ENCODE measurements at regions not wholly inside any gene's neighbourhood (a gene's known extent, or its start where the extent isn't known, plus 50 kb on each side); places are given as distances from the start of the nearest gene placed in this dataset.

DNA sequence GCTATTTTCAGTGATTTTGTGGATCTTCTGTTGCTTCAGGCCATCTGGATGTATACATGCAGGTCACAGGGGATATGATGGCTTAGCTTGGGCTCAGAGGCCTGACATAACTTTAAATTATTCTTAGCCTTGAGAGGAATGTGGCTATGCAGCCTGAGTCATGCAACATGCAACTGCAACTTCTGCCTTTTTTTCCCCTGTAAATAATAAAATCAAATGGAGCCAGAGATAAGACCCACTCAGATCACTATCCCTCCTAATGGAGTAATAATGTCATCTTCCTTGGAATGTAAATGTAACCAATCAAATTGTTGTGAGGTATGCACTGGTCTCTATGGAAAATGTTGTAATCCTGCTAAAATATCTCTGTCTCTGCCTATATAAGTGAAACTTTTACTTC, 54.9 kb downstream of the MAGEB17 start:
- no peak for ATAC-seq
- DNase-seq: no peak

- ATAC-seq: no peak
These were observed 56.1 kb downstream of the MAGEB17 start for GRCh38 chrX:16223385-16223784.

DNA sequence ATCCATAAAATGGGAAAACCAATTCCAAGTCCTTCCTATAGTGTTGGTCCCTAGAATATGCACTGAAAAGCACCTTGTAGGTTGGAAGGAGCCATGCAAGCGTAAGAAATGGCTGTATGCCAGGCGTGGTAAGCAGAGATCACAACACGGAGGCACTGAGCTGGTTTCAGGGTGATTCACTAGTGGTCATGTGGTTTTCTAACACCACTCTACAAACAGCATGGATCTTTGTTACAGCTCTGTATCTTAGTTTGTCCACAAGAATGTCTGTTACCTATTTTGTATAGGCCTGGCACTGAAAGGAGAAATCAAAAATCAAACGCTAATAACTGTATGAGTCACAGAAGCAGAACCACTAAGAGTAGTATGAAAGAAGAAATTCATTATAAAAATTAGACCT, 71.9 kb downstream of the MAGEB17 start:
- DNase-seq: peak; percentile 3
- peak; percentile 55 for ATAC-seq

More at GRCh38 chrX:16223385-16223784, 56.1 kb downstream of the MAGEB17 start:
- no peak for DNase-seq

DNA sequence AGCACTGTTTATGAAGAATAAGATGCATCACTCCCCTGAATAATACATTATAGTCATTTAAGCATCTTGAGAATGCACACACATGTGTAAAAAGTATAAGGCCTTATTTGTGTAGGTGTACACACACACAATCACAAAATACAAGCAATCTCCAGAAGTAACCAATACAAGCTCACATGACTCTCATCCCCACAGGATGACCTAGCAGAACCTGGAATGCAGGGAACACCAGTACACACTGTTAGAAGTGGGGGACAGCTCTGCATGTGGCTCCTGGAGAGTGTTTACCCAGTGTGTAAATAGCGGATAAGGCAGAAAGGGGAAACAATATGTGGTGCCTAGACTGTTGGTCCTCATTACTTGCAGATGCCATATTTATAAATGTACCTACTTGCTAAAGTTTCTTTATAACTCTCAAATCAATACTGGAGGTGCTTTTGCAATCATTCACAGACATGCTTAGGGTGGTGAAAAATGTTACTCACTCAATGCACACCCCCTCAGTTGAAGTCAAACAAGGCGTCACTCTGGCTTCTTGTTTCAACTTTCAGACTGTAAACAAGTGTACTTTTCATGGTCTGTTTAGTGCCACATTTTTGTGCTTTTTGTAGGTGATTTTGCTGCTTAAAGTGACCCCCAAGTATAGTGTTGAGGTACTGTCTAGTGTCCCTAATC, 73.1 kb downstream of the MAGEB17 start:
- DNase-seq (no peak), ATAC-seq (no peak)

- ATAC-seq: no peak
These were observed 73.7 kb downstream of the MAGEB17 start for GRCh38 chrX:16240968-16241367.

DNA sequence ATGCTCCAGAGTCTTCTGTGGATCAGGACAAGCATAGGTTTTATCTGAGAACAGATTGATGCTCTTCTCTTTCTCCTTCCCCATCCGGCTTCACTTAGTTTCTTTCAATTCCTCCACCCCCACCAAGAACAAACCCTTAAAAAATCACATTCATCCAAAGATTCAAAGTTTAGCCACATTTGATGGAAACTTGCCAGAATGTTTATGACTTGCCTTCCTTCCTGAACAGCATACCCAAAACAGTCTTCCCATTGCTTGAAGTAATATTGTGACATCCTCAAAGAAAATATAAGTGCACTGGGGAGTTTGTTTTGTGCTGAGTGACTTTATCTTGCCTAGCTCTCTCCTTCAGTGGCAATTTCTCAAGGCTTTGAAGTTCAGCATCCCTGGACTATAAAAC, 83.0 kb downstream of the MAGEB17 start:
- ATAC-seq: no peak

More at GRCh38 chrX:16240968-16241367, 73.7 kb downstream of the MAGEB17 start:
- DNase-seq: no peak

DNA sequence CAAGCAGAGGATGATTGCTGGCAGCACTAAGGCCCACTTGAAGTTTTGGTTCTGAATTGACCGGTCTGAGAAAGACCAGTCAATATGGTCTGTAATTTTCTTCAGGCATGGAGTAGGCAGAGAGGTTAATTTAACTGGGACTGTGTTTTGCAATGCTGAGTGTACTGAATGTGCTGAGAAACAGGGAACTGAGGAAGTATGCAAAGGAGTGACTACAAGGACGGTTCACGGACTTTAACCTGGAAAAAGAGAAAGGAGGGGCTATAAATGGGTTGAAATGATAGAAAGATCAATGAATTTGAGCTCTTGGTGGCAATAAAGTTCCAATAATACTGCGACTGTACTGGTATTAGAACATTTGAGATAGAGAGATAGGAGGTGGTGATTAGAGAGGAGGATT, 84.5 kb downstream of the MAGEB17 start:
- no peak for DNase-seq
- ATAC-seq: no peak

More for the DNA sequence above, 83.0 kb downstream of the MAGEB17 start:
- no peak for DNase-seq

- no peak for DNase-seq
- ATAC-seq: no peak
These were observed 91.6 kb downstream of the MAGEB17 start for GRCh38 chrX:16258882-16259281.

DNA sequence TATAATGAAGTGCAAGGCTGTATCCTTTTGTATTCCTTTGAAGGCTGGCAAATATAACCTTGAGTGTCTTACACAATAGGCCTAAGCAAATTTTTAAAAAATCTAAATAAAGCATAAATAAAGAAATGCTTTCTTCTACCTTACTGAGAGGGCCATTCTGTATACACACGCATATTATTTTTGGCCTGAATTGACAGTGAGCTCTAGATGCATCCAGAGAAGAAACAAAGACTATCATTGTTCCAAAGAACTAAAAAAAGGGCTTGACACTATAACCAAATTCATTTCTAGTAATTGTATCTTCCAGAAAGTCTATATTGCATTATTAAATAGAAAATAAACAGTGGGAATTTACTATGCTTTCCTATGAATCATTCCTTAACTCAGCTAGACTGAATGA, 100.2 kb downstream of the MAGEB17 start:
- ATAC-seq: no peak

DNA sequence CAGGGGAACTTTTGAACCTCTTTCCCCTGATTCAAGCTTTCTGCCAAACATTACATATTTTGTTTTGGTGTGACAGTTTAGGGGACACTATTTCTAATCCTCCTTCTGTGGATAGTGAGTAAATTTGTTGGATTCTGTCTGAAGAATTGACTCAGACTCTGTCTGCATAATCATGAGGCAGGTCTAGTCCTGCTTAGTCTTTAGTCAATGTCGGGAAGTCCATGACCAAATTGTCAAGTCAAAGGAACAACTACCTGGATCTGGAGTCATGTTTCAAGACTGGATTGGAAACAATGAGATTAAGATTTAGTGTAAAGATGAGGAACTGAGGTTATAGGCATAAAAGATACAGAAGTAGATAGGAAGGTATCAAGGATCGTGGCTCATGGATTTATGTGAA, 100.9 kb downstream of the MAGEB17 start:
- ATAC-seq: no peak
- no peak for DNase-seq

More for the DNA sequence above, 100.2 kb downstream of the MAGEB17 start:
- DNase-seq: no peak

GRCh38 chrX:16278927-16279326, 111.6 kb downstream of the MAGEB17 start:
- DNase-seq: no peak
- ATAC-seq: no peak

- ATAC-seq (no peak), DNase-seq (no peak)
These were observed 114.9 kb downstream of the MAGEB17 start for GRCh38 chrX:16282209-16282608.

DNA sequence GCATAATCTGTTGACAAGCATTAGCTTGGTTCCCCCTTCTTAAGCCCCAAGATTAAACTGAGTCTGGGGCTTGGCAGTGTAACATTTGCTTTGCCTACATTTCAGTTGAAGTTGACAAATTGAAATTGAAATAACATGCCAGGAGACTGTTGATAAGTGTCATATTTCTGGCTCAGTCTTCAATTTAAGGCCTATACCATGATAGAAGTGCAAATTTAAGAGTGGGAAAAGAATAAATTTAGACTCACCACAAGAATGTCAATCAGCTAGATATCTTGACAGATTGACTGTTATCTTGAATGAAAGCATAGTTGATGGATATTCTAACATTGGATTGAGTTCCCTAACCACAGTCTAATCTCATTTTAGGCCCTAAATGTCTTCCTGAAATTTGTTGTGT, 117.6 kb downstream of the MAGEB17 start:
- no peak for ATAC-seq
- no peak for DNase-seq

DNA sequence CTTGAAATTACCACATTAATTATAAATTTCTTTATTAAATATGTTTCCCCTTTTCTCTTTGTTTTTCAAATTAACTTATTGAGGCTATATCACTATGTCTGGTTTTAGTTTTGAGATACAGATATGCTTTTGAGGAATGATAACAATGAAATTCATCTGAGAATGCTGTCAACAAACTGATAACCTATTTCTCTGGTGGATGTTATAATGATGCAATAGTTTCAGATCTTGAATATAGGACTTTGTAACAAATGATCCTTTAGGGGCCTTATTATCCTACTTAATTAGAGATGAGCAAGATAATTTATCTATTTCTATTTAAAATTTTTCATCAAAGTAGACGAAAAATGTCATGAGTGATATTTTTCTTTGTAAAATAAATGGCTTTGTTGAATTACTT, 123.7 kb downstream of the MAGEB17 start:
- no peak for ATAC-seq
- DNase-seq: no peak

DNA sequence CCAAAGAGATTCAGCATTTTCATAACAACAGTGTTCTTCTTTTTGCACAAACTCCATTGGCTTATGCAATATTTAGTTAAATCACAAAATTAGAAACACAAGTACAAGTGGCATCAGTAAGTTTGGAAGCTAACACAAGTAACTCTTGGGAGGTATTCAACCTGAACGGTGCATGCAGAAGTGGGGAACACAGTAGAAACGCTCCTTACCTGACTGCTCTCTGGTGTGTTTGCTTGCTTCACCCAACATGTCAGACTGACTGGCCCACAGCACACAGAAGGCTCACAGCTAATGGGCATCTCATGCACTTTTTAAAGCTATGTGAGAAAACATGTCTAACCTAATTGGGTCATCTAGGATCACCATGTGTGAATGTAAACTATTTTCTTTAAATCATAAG, 133.6 kb downstream of the MAGEB17 start:
- no peak for ATAC-seq
- DNase-seq: no peak

GRCh38 chrX:16304751-16305150, 137.5 kb downstream of the MAGEB17 start:
- DNase-seq (no peak), ATAC-seq (no peak)

GRCh38 chrX:16305187-16305586, 137.9 kb downstream of the MAGEB17 start:
- ATAC-seq (no peak), DNase-seq (no peak)

DNA sequence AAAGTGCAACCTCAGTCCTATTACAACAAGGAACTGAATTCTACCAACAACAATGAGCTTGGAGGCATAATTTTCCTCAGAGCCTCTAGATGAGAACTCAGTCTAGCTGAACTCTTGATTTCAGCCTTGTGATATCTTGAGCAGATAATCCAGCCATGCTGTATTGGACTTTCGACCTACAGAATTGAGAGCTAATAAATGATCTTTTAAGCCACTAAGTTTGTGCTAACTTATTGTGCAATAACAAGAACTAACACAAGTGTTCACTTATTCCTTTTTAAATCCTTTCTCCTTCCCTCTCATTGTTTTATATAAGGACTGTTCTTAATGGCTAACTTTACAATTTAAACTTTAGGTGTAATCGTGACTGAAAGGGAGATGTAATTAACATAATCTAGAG, 140.7 kb downstream of the MAGEB17 start:
- DNase-seq (no peak), ATAC-seq (no peak)

GRCh38 chrX:16308773-16309172, 141.5 kb downstream of the MAGEB17 start:
- ATAC-seq (no peak), DNase-seq (no peak)

- no peak for DNase-seq
- no peak for ATAC-seq
These were observed 143.0 kb downstream of the MAGEB17 start for GRCh38 chrX:16310326-16310725.

DNA sequence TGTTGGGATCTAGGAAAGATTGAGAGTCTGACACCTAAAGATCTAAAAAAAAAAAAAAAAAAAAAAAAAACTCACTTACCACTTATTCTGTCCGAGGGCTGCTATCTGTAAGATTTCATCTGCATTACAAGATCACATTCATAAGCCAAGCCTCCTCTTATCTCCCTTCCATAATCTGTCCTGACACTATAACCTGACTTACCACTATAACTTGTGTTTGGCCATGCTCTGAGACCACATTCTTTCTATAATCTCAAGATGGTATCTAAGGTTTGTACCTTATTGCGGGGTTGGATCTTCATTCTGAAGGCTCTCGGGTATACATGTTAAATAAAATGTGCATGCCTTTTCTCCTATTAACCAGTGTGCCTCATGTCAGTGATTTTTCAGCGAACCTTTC, 144.4 kb downstream of the MAGEB17 start:
- no peak for DNase-seq
- no peak for ATAC-seq

GRCh38 chrX:16312761-16313623, 145.7 kb downstream of the MAGEB17 start:
- DNase-seq: no peak
- no peak for ATAC-seq

DNA sequence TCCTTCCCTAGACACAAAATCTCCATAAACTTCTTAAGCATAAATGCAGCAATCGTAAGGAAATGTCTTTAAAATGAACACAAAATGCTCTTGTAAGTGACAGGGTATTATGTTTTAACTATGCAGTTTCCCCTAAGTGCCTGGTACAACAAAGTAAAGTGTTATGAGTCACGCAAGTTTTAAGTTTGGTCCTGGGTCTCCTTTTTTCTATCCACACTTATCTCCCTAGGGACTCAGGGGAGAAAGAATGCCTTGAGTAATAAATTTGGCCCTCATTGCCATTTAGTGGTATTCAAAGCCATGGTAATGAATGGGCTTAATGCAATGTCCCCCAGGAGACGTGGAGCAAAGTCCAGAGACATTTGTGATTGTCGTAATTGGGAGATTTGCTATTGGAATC, 149.1 kb downstream of the MAGEB17 start:
- no peak for ATAC-seq
- DNase-seq: no peak

GRCh38 chrX:16319929-16320328, 152.6 kb downstream of the MAGEB17 start:
- DNase-seq (no peak), ATAC-seq (no peak)
